Activated CD4-positive, CD25-positive, alpha-beta regulatory T cell (primary cell): ENCODE measurements at regions not wholly inside any gene's neighbourhood (a gene's known extent, or its start where the extent isn't known, plus 50 kb on each side); places are given as distances from the start of the nearest gene placed in this dataset.
"Not testable (repeated sequence)": the region's sequence is repeated elsewhere in the genome, so short reads cannot be mapped to it uniquely, and the experiment has no call there.

ENCODE experiments used
- DNase-seq, 4 experiments: peaks; one replicate each; lab custom pipeline; 2025; lab: John Stamatoyannopoulos, UW

DNA sequence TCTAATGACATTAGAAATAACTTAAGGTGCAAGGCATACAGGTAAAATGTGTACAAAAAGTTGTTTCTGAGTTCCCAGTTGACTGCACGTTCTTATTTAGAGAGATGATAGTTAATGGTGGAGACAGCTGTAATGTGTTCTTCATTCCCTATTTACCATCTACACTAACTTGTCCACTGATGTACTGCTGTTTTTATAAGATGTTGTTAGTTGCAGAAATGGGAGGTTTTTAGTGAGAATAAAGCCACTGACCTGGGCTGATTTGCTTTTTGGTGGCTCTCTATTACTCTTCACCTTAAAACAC is 122.9 kb upstream of the LYPLAL1 start:
- DNase-seq: no peak

DNA sequence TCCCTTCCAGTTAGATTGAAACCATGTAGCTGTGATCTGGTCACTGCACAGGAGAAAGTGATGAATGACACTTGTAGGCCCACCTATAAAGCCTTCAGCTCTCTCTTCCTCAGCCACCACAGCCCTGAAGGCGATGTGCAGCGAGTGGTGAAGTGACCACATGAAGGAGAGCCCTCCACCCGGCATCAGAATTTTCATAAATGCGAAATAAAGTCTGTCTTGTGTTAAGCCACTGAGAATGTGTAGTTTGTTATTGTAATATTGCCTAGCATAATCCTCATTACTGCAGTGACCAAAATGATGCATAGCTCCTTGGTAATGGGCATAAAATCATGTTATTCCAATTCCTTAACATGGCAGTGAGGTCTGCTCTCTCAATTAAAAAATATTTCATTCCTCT is 122.1 kb upstream of the LYPLAL1 start:
- DNase-seq: no peak

DNA sequence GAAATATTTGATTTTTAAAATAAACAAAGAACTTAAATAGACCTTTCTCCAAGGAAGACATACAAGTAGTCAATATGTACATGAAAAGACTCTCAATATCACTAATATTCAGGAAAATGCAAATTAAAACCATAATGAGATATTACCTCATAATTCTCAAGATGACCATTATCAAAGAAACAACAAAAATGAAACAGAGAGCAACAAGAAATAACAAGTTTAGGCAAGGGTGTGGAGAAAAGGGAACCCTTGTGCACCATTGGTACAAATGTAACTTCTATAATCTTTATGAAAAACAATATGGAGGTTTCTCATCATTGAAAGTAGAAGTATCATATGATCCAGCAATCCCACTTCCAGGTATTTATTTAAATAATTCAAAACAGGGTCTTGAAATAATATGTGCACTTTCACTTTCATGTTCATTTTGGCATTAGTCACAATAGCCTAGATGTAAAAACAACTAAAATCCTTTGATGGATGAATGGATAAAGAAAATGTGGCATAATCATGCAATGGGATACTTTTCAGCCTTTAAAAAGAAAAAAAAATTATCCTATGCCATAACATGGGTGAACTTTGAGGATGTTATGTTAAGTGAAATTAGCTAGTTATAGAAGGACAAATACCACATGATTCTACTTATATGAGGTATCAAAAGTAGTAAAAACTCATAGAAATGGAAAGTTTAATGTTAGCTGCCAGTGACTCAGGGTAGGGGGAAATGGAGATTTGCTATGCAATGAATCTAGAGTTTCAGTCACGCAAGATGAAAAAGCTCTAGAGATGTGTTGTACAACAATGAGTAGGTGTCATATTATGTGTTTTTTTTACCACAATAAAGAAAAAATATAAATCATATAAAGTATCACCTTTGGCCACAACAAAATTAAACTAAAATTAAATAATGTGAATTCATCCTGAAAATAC is 114.5 kb upstream of the LYPLAL1 start:
- no peak for DNase-seq

DNA sequence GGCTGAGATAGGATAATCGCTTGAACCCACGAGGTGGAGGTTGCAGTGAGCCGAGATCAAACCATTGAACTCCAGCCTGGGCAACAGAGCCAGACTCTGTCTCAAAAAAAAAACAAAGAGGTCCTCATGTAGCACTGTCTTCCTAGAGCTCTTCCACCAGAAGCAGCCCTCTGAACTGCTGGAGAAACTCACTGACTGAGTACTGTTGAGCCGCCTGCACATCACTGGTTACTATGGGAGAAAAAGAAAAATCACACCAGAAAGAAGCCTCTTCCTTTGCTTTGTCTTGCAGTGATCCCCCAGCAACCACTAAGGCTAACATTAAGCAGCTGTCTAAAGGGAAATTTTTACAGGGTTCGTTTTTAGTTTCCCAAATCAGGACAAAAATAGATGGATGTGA is 112.9 kb upstream of the LYPLAL1 start:
- no peak for DNase-seq

DNA sequence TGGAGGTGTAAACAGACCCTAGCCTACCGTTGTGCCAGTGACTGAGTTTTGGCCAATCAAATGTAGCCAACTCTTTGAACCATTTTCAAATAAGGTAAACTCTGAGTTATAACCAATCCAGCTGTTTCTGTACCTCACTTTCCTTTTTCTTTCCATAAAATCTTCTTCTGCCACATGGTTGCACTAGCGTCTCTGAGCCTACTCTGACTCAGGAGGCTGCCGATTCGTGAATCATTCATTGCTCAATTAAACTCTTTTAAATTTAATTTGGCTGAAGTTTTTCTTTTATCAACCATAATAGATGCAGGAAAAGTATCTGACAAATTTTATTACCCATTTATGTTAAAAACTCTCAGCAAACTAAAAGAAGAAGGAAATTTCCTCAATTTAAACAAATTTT is 111.5 kb upstream of the LYPLAL1 start:
- no peak for DNase-seq

DNA sequence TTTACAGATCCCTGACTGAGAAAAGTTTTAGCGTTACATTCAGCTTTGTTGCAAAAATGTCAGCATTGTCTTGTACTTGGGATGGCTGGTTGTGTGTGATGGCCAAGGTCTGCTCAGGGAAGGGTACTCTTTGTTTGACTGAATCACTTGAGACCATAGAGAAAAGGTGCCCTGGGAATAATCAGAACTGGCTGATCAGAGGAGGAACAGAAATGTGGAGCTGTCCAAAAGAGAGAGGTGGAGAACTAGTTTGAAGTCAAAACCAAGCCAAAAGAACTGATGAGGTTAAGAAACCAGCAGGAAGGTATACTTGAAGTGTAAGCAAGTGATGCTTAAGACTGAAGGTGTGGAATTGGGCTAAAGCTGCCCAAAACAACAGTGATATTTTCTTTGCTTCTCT is 107.6 kb upstream of the LYPLAL1 start:
- no peak for DNase-seq

DNA sequence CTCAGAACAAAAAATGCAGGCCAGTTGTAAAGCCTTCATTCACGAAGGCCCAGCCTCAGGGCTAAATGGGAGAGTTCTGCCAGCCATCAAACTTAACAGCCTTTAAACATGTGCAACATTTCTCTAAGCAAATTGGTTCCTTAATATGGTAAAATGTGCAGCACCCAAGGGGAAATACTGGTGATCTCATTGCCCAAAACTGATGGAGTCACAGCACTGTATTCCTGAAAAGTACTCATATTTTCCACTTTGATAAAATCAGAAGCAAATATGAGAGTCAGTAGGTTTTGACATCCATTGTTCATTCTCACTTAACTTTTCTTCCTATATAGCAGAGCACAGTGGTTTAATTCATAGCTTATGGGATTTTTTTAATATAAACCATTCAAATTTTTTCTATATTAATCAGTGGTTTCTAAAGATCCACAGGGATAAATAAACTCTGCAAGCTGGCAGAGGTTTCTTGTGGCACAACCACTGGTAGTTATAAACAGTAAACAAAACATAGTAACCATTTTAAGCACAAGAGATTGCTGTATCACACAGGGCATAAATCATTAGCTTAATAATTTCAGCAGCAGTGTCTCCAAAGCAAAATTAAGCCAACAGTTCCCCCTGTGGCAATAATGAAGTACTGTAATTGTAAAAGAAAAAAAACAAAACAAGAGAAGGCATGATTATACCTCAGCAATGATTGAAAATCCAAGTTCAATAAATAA is 106.9 kb upstream of the LYPLAL1 start:
- DNase-seq: no peak

DNA sequence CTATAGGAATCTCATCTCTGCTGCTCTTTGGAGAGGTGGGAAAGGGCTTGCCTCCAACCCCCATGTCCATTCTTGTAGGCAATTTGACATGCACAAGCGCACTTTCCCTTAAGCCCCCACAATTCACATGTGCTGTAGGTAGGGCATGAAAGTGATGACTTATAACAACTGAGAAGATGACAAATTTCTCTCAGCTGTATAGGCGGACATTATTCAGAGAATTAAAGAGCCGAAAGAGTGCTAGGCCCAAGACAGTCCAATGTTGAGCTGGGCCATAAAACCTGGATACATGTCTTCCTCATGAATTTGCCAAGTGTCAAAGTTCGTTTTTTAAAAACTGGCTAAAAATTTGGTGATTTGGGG is 106.3 kb upstream of the LYPLAL1 start:
- no peak for DNase-seq

DNA sequence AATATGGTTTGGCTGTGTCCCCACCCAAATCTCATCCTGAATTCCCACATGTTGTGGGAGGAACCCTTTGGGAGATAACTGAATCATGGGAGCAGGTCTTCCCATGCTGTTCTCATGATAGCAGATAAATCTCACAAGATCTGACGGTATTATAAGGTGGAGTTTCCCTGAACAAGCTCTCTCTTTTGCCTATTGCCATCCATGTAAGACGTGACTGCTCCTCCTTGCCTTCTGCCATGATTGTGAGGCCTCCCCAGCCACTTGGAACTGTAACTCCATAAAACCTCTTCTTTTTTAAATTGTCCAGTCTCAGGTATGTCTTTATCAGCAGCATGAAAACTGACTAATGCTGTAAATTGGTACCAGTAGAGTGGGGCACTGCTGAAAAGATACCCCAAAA is 103.3 kb upstream of the LYPLAL1 start:
- not testable (repeated sequence) for DNase-seq

DNA sequence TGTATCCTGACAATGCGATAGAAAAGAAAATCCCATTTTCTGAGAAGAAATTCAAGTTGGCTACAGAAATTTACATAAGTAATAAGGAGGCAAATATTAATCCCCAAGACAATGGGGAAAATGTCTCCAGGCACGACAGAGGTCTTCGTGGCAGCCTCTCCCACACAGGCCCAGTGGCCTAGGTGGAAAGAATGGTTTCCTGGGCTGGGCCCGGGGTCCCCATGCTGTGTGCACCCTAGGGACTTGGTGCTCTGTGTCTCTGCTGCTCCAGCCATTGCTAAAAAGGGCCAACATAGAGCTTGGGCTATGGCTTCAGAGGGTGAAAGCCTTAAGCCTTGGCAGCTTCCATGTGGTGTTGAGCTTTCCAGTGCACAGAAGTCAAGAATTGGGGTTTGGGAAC is 102.5 kb upstream of the LYPLAL1 start:
- no peak for DNase-seq

DNA sequence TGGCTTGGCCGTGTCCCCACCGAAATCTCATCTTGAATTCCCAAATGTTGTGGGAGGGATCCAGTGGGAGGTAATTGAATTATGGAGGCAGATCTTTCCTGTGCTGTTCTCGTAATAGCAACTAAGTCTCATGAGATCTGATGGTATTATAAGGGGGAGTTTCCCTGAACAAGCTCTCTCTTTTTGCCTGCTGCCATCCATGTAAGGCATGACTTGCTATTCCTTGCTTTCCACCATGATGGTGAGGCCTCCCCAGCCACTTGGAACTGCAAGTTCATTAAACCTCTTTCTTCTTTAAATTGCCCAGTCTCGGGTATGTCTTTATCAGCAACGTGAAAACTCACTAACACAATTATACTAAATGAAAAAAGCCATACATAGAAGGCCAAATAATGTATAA is 101.3 kb upstream of the LYPLAL1 start:
- no peak for DNase-seq

DNA sequence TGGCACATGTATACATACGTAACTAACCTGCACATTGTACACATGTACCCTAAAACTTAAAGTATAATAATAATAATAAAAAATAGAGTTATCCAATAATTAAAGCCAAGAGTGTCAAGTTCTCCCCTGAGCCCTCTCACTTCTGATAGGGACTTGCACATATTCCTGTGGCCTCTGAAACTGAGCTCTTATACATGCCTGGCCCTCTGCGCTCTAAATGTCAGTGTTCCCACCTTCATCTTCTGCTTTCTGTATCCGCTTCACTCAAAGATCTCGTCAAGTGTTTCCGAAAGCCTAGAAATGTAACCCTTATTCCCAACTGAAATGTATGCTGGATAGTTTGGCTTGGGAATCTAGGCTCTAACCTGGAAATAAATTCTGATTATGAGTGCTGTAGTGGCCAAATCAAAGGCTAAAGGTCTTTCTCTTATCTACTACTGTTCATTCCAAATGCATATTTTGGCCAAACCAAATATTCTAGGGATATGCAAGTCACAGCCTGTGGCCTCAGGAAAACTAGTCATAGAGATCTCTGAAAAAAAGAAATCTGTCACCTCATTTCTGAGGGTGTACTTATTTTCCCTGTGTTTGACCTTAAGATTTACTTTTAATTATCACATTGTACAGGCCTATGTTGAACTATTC is 99.5 kb upstream of the LYPLAL1 start:
- no peak for DNase-seq

DNA sequence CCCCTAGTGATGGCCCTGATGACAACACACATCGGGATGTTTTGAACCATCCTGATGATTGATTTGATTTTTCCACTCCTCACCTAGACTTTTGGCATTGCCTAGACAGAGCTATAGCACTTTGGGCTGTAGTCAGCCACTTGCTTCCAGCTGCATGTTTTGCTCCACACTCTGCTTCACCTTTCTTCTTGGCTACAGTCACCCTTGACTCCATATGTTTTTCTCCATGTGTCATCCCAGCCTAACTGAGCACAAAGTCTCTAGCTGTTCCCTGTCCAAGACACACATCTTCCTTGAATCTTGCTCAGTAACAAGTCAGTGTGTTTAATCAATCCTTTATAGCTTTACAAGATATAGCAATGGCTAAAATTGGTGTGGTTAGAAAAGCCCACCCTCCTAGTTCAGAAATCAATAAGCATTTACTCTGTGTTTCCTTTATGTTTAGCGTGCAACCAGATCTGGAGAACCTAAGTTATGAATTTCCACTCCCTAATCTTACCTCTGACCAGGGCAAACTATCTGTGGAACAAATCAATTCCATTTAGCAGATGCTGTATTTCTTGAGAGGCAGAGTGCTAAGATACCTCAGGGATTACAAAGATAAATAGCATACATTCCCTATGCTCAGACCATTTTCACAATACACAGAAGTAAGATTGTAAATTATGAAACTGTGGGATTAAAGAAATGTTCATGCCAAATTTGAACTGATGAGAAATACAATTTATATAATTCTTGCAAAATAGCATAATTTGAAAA is 98.4 kb upstream of the LYPLAL1 start:
- no peak for DNase-seq

DNA sequence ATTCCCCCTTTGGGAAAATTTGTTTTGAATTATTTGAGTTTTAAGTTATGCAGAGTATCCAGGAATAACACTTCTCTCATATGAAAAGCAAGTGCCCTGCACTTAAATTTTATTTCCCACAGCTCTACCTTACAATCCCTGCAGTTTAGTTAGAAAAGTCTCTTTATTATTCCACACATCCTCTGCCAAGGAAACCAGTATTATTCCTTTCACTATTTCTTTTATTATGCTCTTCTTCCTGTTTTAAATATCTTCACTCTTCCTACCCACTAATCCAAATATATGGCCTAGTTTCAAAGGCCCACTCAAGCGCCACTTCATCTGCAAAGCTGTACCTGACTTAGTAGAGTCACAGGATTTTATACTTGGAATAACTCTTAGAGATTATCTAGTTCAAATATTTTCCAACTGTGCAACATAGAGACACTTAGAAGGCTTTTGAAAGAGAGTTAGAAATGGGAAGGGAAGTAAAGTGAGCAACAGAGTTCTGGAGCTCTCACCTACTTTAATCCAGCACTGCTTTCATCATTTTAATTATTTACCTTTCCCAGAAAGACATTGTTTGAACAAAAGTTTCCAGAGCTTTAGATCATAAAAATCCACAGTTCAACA is 97.2 kb upstream of the LYPLAL1 start:
- no peak for DNase-seq

DNA sequence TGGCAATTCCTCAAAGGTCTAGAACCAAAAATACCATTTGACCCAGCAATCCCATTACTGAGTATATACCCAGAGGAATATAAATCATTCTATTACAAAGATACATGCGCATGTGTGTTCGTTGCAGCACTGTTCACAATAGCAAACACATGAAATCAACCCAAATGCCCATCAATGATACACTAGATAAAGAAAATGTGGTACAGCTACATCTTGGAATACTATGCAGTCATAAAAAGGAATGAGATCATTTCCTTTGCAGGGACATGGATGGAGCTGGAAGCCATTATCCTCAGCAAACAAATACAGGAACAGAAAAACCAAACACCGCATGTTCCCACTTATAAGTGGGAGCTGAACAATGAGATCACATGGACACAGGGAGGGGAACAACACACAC is 95.9 kb upstream of the LYPLAL1 start:
- DNase-seq: not testable (repeated sequence)

DNA sequence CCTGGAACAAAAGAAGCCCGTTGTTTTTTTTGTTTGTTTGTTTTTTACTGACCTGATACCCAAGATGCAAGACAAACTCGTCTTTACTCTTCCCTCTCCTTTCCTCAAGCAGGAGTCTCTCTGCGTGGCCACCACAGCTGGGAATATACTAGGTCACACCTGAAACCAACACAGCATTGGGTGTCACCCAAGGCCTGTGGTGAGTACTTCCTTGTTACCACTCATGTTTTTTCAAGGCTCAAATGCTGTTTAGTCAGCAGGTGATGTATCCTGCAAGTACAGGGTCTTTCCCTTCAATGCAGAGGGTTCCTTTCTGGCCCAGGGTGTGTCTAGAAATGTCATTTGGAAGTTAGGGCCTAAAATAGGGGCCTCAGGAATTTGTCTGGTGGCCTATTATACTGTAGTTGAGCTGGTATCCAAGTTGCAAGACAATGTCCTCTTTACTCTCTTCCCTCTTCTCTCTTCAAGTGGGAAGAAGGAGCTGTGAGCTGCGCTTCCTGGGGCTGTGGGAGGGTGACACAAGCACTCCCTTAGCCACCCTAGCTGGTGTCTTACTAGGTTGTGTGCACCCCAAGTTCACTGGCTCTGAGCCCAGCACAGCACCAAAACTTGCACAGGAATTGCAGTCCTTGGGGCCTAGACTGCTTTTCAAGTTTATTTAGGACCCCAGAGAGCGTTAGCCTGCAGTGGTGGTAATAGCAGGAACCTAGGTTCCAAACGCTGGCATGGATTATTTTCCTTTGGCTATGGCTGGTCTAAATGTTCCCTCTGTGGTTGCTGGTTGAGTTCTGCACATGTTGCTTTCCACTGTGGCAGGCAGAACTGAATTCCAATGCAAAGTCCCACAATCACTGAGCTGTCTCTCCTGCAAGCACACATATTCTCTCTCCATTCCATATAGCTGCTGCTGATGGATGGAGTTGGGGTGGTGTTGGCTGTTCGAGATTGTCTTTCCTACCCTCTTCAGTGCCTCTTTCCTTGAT is 91.4 kb upstream of the LYPLAL1 start:
- no peak for DNase-seq

DNA sequence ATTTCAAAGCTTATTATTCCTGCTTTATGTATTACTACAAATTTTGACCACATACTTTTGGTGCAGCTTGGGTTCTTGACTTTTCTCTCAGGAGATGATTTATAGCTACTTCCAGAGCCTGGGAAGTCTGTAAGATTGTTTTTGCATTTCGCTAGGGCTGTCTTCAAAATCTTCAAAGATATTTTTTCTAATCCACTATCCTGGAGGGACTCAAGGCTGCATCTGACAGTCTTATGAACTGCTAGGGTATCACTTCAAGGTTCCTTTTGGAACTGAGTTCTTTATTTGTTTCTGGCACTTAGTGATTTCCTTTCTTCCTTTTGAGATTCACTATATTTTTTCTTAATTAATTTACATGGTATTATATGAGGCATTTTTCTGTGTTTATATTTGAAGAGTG is 90.0 kb upstream of the LYPLAL1 start:
- DNase-seq: no peak

DNA sequence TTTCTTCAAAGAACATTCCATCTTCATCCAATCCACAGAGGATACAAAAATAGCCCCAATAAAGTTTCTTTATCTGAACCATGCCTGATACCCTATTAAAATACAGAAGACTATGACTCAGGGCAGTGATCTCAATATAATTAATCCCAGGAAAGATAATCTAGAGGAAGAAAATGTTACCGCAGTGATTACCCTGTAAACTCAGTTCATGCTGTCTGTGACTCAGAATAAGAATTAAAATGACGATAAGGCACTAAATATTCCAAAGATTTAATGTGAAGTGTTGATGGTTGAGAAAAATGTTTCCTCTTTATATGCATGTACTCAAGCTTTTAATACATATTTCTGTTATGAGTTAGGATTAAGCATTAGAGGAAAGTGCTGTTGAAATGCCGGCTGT is 88.6 kb upstream of the LYPLAL1 start:
- DNase-seq: no peak

DNA sequence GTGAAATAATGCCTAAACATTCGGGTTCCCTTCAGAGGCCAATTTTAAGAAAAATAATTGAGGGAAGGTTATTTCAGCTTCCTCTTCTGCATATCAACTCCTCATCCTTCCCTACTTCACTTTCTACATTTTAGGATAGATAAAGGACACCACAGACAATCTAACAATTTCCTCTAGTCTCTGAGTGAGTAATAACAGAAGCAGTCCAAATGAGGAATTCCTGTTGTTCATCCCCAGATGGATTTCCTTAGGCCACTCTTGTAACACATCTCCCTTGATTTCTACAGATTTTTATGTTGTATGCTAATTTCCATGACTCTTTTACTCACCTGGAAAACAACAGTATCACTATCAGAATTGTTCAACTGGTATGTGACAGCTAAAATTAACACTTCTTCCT is 87.7 kb upstream of the LYPLAL1 start:
- no peak for DNase-seq

DNA sequence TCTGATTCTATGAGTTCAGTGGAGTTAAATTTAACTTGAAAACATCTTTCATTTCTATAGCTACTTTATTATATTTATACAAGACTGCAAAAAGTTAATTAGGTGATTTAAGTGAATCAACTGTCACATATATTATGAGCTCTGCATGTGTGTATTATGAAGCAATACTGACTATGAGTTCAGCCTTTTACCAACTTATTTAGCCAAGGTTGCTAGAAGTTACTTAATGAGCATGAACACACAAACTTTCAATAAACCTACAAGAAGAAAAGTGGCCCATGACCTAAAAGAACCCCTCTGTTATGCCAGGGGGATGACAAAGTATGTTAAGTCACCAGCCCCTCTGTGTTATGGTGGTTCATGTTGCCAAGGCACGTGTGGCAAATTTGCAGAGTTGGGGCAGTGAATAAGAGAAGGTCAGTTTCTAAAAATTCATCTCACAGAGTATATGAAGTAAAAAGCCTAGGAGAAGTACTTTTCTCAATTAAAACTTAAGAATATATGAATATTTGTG is 86.7 kb upstream of the LYPLAL1 start:
- no peak for DNase-seq
